SU-DHL-6 (cell line): ENCODE measurements at regions not wholly inside any gene's neighbourhood (a gene's known extent, or its start where the extent isn't known, plus 50 kb on each side); places are given as distances from the start of the nearest gene placed in this dataset.

Experiments
- H2AFZ ChIP-seq: fragments of 200-600 bp; sonication (generic); 2 replicates; pipeline ENCODE4 v1.6.1; 2014; ENCODE audit warnings: low read depth, mild to moderate bottlenecking, moderate library complexity, mixed read lengths, antibody characterized with exemption, low read length; ENCODE audit not compliant: severe bottlenecking
- H3F3A ChIP-seq: fragments of 200-600 bp; shearing (Covaris generic); 2 replicates; pipeline ENCODE4 v1.6.0; 2016; ENCODE audit warnings: antibody characterized with exemption, mild to moderate bottlenecking; ENCODE audit not compliant: insufficient read depth
- H3K27ac ChIP-seq: fragments of 200-600 bp; sonication (generic); 2 replicates; pipeline ENCODE4 v1.5.1; 2016; ENCODE audit warnings: low read depth, mild to moderate bottlenecking, low read length, moderate library complexity, mixed read lengths
- H3K27me3 ChIP-seq: fragments of 200-600 bp; sonication (generic), shearing (Covaris generic); 2 replicates; pipeline ENCODE4 v1.6.0; 2014; ENCODE audit warnings: mild to moderate bottlenecking, low read length
- H3K36me3 ChIP-seq: fragments of 200-600 bp; sonication (generic); 2 replicates; pipeline ENCODE4 v1.6.1; 2014; ENCODE audit warnings: mild to moderate bottlenecking, low read length, mixed read lengths
- H3K4me2 ChIP-seq: fragments of 300-600, 200-600 bp; shearing (Covaris generic), sonication (generic); 2 replicates; pipeline ENCODE4 v1.6.0; 2014; ENCODE audit warnings: low read length, low read depth, mild to moderate bottlenecking; ENCODE audit not compliant: poor library complexity, severe bottlenecking
- H3K4me3 ChIP-seq: fragments of 200-600 bp; sonication (generic); 2 replicates; pipeline ENCODE4 v1.5.1; 2014; ENCODE audit warnings: antibody characterized with exemption, low read length, mild to moderate bottlenecking, mixed read lengths; ENCODE audit not compliant: insufficient read depth, poor library complexity, severe bottlenecking
- H3K79me2 ChIP-seq: fragments of 200-600 bp; sonication (generic); 2 replicates; pipeline ENCODE4 v1.6.1; 2014; ENCODE audit warnings: mild to moderate bottlenecking, low read length, moderate library complexity; ENCODE audit not compliant: insufficient read depth
- H3K9ac ChIP-seq: fragments of 200-600 bp; sonication (generic); 2 replicates; pipeline ENCODE4 v1.7.0; 2014; ENCODE audit warnings: mild to moderate bottlenecking, low read length
- H3K9me2 ChIP-seq: fragments of 200-600 bp; sonication (generic); replicated peaks from 2 replicates; pipeline ENCODE4 v1.6.1; 2014; ENCODE audit warnings: low read length; ENCODE audit not compliant: insufficient read depth
- H3K9me3 ChIP-seq: fragments of 200-600 bp; sonication (generic); 2 replicates; pipeline ENCODE4 v1.6.1; 2014; ENCODE audit warnings: low read length, mixed read lengths; ENCODE audit not compliant: insufficient read depth
- H4K20me1 ChIP-seq: fragments of 200-600 bp; sonication (generic); 2 replicates; pipeline ENCODE4 v1.6.1; 2014; ENCODE audit warnings: low read depth, mild to moderate bottlenecking, antibody characterized with exemption, low read length, moderate library complexity, mixed read lengths
- EZH2phosphoT487 ChIP-seq: fragments of 200-600 bp; sonication (generic), shearing (Covaris generic); conservative IDR thresholded peaks from 2 replicates; pipeline ENCODE4 v1.6.1; 2018; ENCODE audit warnings: mild to moderate bottlenecking, antibody characterized with exemption, low read length, moderate library complexity, mixed read lengths
- TF ChIP-seq, protein P1 (sequence below): fragments of 200-600 bp; sonication (generic); IDR thresholded peaks from one replicate; pipeline ENCODE4 v1.5.1; 2017; ENCODE audit warnings: antibody characterized with exemption, mild to moderate bottlenecking, low read length, moderate library complexity; ENCODE audit not compliant: insufficient read depth, poor library complexity, severe bottlenecking

DNA sequence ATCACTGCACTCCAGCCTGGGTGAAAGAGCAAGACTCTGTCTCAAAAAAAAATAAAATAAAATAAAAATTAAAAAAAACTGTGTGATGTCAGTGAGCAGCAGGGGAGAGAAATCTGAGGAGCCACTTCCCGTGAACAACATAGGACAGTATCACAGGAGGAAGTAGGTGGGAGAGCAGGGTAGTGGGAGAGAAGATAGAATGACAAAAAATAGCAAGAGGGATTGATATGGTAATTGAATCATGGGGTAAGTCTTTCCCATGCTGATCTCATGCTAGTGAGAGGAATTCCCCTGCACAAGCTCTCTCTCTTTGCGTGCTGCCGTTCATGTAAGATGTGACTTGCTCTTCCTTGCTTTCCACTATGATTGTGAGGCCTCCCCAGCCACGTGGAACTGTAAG, 81.6 kb upstream of the PBX1 start:
- H3K27ac ChIP-seq: no peak overlapping the region
- no peaks in the 10 kb centered on the region for H3K36me3 ChIP-seq

GRCh38 chr1:164479242-164479641, 79.7 kb upstream of the PBX1 start:
- H3K27ac ChIP-seq: no peak overlapping the region
- H3K4me2 ChIP-seq: no peak overlapping the region
- H4K20me1 ChIP-seq: no peaks in the 10 kb centered on the region
- H3K4me3 ChIP-seq: no peak overlapping the region
- no peak overlapping the region for H3K9ac ChIP-seq
- TF ChIP-seq, protein P1, sequence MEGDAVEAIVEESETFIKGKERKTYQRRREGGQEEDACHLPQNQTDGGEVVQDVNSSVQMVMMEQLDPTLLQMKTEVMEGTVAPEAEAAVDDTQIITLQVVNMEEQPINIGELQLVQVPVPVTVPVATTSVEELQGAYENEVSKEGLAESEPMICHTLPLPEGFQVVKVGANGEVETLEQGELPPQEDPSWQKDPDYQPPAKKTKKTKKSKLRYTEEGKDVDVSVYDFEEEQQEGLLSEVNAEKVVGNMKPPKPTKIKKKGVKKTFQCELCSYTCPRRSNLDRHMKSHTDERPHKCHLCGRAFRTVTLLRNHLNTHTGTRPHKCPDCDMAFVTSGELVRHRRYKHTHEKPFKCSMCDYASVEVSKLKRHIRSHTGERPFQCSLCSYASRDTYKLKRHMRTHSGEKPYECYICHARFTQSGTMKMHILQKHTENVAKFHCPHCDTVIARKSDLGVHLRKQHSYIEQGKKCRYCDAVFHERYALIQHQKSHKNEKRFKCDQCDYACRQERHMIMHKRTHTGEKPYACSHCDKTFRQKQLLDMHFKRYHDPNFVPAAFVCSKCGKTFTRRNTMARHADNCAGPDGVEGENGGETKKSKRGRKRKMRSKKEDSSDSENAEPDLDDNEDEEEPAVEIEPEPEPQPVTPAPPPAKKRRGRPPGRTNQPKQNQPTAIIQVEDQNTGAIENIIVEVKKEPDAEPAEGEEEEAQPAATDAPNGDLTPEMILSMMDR: no peak
- TF ChIP-seq EZH2phosphoT487: no peak
- no peaks in the 10 kb centered on the region for H3K79me2 ChIP-seq
- H3K9me2 ChIP-seq: no peaks in the 10 kb centered on the region; the same call in 1 of the 2 replicates
- no peak overlapping the region for H2AFZ ChIP-seq
- H3F3A ChIP-seq: no peaks in the 10 kb centered on the region
- H3K27me3 ChIP-seq: no peaks in the 10 kb centered on the region
- no peaks in the 10 kb centered on the region for H3K36me3 ChIP-seq
- no peaks in the 10 kb centered on the region for H3K9me3 ChIP-seq

More for the DNA sequence above, 81.6 kb upstream of the PBX1 start:
- H3K27me3 ChIP-seq: no peaks in the 10 kb centered on the region
- H2AFZ ChIP-seq: no peak overlapping the region
- no peaks in the 10 kb centered on the region for H4K20me1 ChIP-seq
- no peaks in the 10 kb centered on the region for H3K9me3 ChIP-seq
- H3K9me2 ChIP-seq: no peaks in the 10 kb centered on the region; the same call in 1 of the 2 replicates
- no peak overlapping the region for H3K4me3 ChIP-seq
- no peaks in the 10 kb centered on the region for H3F3A ChIP-seq
- TF ChIP-seq, protein P1: no peak
- TF ChIP-seq EZH2phosphoT487: no peak
- no peaks in the 10 kb centered on the region for H3K79me2 ChIP-seq
- no peak overlapping the region for H3K9ac ChIP-seq
- H3K4me2 ChIP-seq: no peak overlapping the region

GRCh38 chr1:164480285-164480907, 78.6 kb upstream of the PBX1 start:
- TF ChIP-seq, protein P1: no peak
- no peak for TF ChIP-seq EZH2phosphoT487
- Histone ChIP-seq H3K36me3 (no peaks in the 10 kb centered on the region), H3K4me2 (no peak overlapping the region)

More at GRCh38 chr1:164480285-164480907, 78.6 kb upstream of the PBX1 start:
- H3F3A ChIP-seq: no peaks in the 10 kb centered on the region
- H4K20me1 ChIP-seq: no peaks in the 10 kb centered on the region
- no peak overlapping the region for H3K9ac ChIP-seq
- no peaks in the 10 kb centered on the region; the same call in 1 of the 2 replicates for H3K9me2 ChIP-seq
- H3K27ac ChIP-seq: no peak overlapping the region
- H3K4me3 ChIP-seq: no peak overlapping the region
- no peaks in the 10 kb centered on the region for H3K27me3 ChIP-seq
- H3K9me3 ChIP-seq: no peaks in the 10 kb centered on the region
- H3K79me2 ChIP-seq: no peaks in the 10 kb centered on the region
- H2AFZ ChIP-seq: no peak overlapping the region
